GM18907 (cell line): ENCODE measurements at regions not wholly inside any gene's neighbourhood (a gene's known extent, or its start where the extent isn't known, plus 50 kb on each side); places are given as distances from the start of the nearest gene placed in this dataset.
"Not testable (repeated sequence)": the region's sequence is repeated elsewhere in the genome, so short reads cannot be mapped to it uniquely, and the experiment has no call there.

Source experiments
- ATAC-seq: cut with Tn5 transposase; IDR thresholded peaks from one replicate; pipeline ENCODE4 v1.9.1; 2021; ENCODE audit warnings: mild to moderate bottlenecking, moderate library complexity; ENCODE audit not compliant: unreplicated experiment

- ATAC-seq, result no peak
Observed at GRCh38 chr3:168977716-168978374, 685.7 kb downstream of the MECOM start.

GRCh38 chr3:168976969-168977368, 686.5 kb downstream of the MECOM start:
- no peak for ATAC-seq

GRCh38 chr3:168975576-168975975, 687.9 kb downstream of the MECOM start:
- ATAC-seq, result no peak

- ATAC-seq, result no peak
Observed at GRCh38 chr3:168974617-168975403, 688.7 kb downstream of the MECOM start.

- ATAC-seq, result no peak
Observed at GRCh38 chr3:168973897-168974296, 689.6 kb downstream of the MECOM start.

GRCh38 chr3:168973206-168973605, 690.3 kb downstream of the MECOM start:
- ATAC-seq, result no peak

- no peak for ATAC-seq
Observed at GRCh38 chr3:168968609-168969008, 694.9 kb downstream of the MECOM start.

GRCh38 chr3:168964736-168965135, 698.8 kb downstream of the MECOM start:
- no peak for ATAC-seq

- no peak for ATAC-seq
Observed at GRCh38 chr3:168961271-168961670, 702.2 kb downstream of the MECOM start.

- no peak for ATAC-seq
Observed at GRCh38 chr3:168959731-168960130, 703.8 kb downstream of the MECOM start.

GRCh38 chr3:168958466-168958865, 705.0 kb downstream of the MECOM start:
- no peak for ATAC-seq

GRCh38 chr3:168956076-168956475, 707.4 kb downstream of the MECOM start:
- ATAC-seq, result no peak

GRCh38 chr3:168952551-168952950, 711.0 kb downstream of the MECOM start:
- no peak for ATAC-seq

- no peak for ATAC-seq
Observed at GRCh38 chr3:168951884-168952283, 711.6 kb downstream of the MECOM start.

- no peak for ATAC-seq
Observed at GRCh38 chr3:168951368-168951767, 712.1 kb downstream of the MECOM start.

GRCh38 chr3:168950622-168951021, 712.9 kb downstream of the MECOM start:
- no peak for ATAC-seq

- ATAC-seq, result no peak
Observed at GRCh38 chr3:168939651-168940238, 723.8 kb downstream of the MECOM start.

GRCh38 chr3:168933614-168934013, 729.9 kb downstream of the MECOM start:
- no peak for ATAC-seq

GRCh38 chr3:168929997-168930396, 733.5 kb downstream of the MECOM start:
- not testable (repeated sequence) for ATAC-seq

GRCh38 chr3:168926426-168926825, 737.1 kb downstream of the MECOM start:
- ATAC-seq, result no peak

- ATAC-seq, result no peak
Observed at GRCh38 chr3:168925568-168925967, 737.9 kb downstream of the MECOM start.

GRCh38 chr3:168914662-168915061, 748.9 kb downstream of the MECOM start:
- no peak for ATAC-seq
